ENCODE measurements at regions not wholly inside any gene's neighbourhood (a gene's known extent, or its start where the extent isn't known, plus 50 kb on each side); places are given as distances from the start of the nearest gene placed in this dataset.

- no peak for TF ChIP-seq JUN (CRISPR knock-in tag; IDR thresholded peaks at IDR 0.05)
- TF ChIP-seq IRF1 (CRISPR knock-in tag; IDR thresholded peaks at IDR 0.05), result no peak
- TF ChIP-seq ZBTB43 (CRISPR knock-in tag; IDR thresholded peaks at IDR 0.05), result no peak
- TF ChIP-seq CTCF (IDR thresholded peaks at IDR 0.05), result no peak
- no peak for TF ChIP-seq PRRX2 (CRISPR knock-in tag; IDR thresholded peaks at IDR 0.05)
- no peak for TF ChIP-seq HMGA2 (CRISPR knock-in tag; IDR thresholded peaks at IDR 0.05)
- no peak for TF ChIP-seq NR2C2 (CRISPR knock-in tag; IDR thresholded peaks at IDR 0.05)
Observed at GRCh38 chr21:28687586-28687985, 305.1 kb downstream of the LTN1 start.
